IPS DF 19.7 (cell line): ENCODE measurements at regions not wholly inside any gene's neighbourhood (a gene's known extent, or its start where the extent isn't known, plus 50 kb on each side); places are given as distances from the start of the nearest gene placed in this dataset.
"Not testable (repeated sequence)": the region's sequence is repeated elsewhere in the genome, so short reads cannot be mapped to it uniquely, and the experiment has no call there.

Experiments
- DNase-seq: peaks from one replicate; pipeline ENCODE4 v3.0.0-alpha.2; 2013; ENCODE audit warnings: low read depth, low spot score

GRCh38 chr10:14429043-14429700 lies 98.4 kb upstream of the FRMD4A start:
- DNase-seq: peak; percentile 48

- no peak for DNase-seq
Measured at GRCh38 chr10:14425034-14425433, 94.3 kb upstream of the FRMD4A start.

- DNase-seq: no peak
Measured at GRCh38 chr10:14423111-14423744, 92.5 kb upstream of the FRMD4A start.

- DNase-seq: no peak
Measured at GRCh38 chr10:14422431-14422830, 91.7 kb upstream of the FRMD4A start.

GRCh38 chr10:14421941-14422340 lies 91.2 kb upstream of the FRMD4A start:
- DNase-seq: no peak

GRCh38 chr10:14417336-14417735 lies 86.6 kb upstream of the FRMD4A start:
- not testable (repeated sequence) for DNase-seq

- DNase-seq: no peak
Measured at GRCh38 chr10:14416308-14416700, 85.6 kb upstream of the FRMD4A start.

GRCh38 chr10:14415676-14416307 lies 85.1 kb upstream of the FRMD4A start:
- DNase-seq: no peak

GRCh38 chr10:14414901-14415300 lies 84.2 kb upstream of the FRMD4A start:
- no peak for DNase-seq

GRCh38 chr10:14413523-14413922 lies 82.8 kb upstream of the FRMD4A start:
- no peak for DNase-seq

- DNase-seq: no peak
Measured at GRCh38 chr10:14412624-14413023, 81.9 kb upstream of the FRMD4A start.

- no peak for DNase-seq
Measured at GRCh38 chr10:14409856-14410458, 79.2 kb upstream of the FRMD4A start.

GRCh38 chr10:14409247-14409646 lies 78.5 kb upstream of the FRMD4A start:
- DNase-seq: no peak

- DNase-seq: no peak
Measured at GRCh38 chr10:14408139-14408538, 77.4 kb upstream of the FRMD4A start.

- no peak for DNase-seq
Measured at GRCh38 chr10:14407567-14407966, 76.8 kb upstream of the FRMD4A start.

- DNase-seq: no peak
Measured at GRCh38 chr10:14405076-14406065, 74.6 kb upstream of the FRMD4A start.

- no peak for DNase-seq
Measured at GRCh38 chr10:14403881-14404623, 73.3 kb upstream of the FRMD4A start.

- DNase-seq: no peak
Measured at GRCh38 chr10:14403359-14403758, 72.6 kb upstream of the FRMD4A start.

- DNase-seq: no peak
Measured at GRCh38 chr10:14399641-14400040, 68.9 kb upstream of the FRMD4A start.

GRCh38 chr10:14397066-14397465 lies 66.3 kb upstream of the FRMD4A start:
- DNase-seq: no peak
